PFSK-1 (cell line): ENCODE measurements at regions not wholly inside any gene's neighbourhood (a gene's known extent, or its start where the extent isn't known, plus 50 kb on each side); places are given as distances from the start of the nearest gene placed in this dataset.

ENCODE experiments used
- POLR2AphosphoS5 ChIP-seq: IDR thresholded peaks from 2 replicates; pipeline ENCODE4 v1.6.1; 2012; ENCODE audit warnings: low read depth, mild to moderate bottlenecking, control low read depth, low read length, moderate library complexity
- REST ChIP-seq, 2 experiments: IDR thresholded peaks; 2 replicates each; pipeline versions ENCODE4 v1.6.1 to v1.8.0; 2011 to 2012; ENCODE audit warnings: low read depth in 2 of 2, low read length in 2 of 2, control low read depth in 1 of 2, inconsistent platforms in 1 of 2, mild to moderate bottlenecking in 1 of 2, moderate library complexity in 1 of 2; ENCODE audit not compliant: insufficient read depth in 1 of 2
- SIN3A ChIP-seq: IDR thresholded peaks from 2 replicates; pipeline ENCODE4 v1.6.1; 2012; ENCODE audit warnings: mild to moderate bottlenecking, low read length, moderate library complexity, borderline replicate concordance; ENCODE audit not compliant: insufficient read depth
- TAF1 ChIP-seq: IDR thresholded peaks from 2 replicates; pipeline ENCODE4 v1.6.1; 2012; ENCODE audit warnings: low read length, control low read depth, borderline replicate concordance; ENCODE audit not compliant: insufficient read depth

GRCh38 chr19:30755581-30755980, 383.4 kb downstream of the ZNF536 start:
- TF ChIP-seq POLR2AphosphoS5 (no peak), REST (IDR thresholded peaks at IDR 0.05; ENCODE audit: insufficient read depth in 1 of 2, low read depth in 2 of 2, low read length in 2 of 2) (no peak), TAF1 (no peak), SIN3A (no peak)
